EL (cell line): ENCODE measurements at regions not wholly inside any gene's neighbourhood (a gene's known extent, or its start where the extent isn't known, plus 50 kb on each side); places are given as distances from the start of the nearest gene placed in this dataset.

Experiments
- DNase-seq: peaks from one replicate; pipeline ENCODE4 v3.0.0-alpha.2; 2016

GRCh38 chr17:79212149-79213087, 137.8 kb downstream of the ENGASE start:
- DNase-seq, result no peak

GRCh38 chr17:79211061-79211770, 136.6 kb downstream of the ENGASE start:
- no peak for DNase-seq

GRCh38 chr17:79210638-79211037, 136.0 kb downstream of the ENGASE start:
- DNase-seq, result no peak

- no peak for DNase-seq
These were observed 133.3 kb downstream of the ENGASE start for GRCh38 chr17:79207960-79208359.

- peak; percentile 20 for DNase-seq
These were observed 131.1 kb downstream of the ENGASE start for GRCh38 chr17:79205688-79206205.

- no peak for DNase-seq
These were observed 129.6 kb downstream of the ENGASE start for GRCh38 chr17:79204261-79204660.

- DNase-seq, result no peak
These were observed 129.0 kb downstream of the ENGASE start for GRCh38 chr17:79203657-79204056.

GRCh38 chr17:79203016-79203415, 128.4 kb downstream of the ENGASE start:
- no peak for DNase-seq

GRCh38 chr17:79202480-79202879, 127.9 kb downstream of the ENGASE start:
- DNase-seq, result no peak

GRCh38 chr17:79201536-79202227, 127.1 kb downstream of the ENGASE start:
- peak; percentile 60 for DNase-seq

GRCh38 chr17:79201119-79201518, 126.5 kb downstream of the ENGASE start:
- DNase-seq, result no peak

GRCh38 chr17:79196913-79197312, 122.3 kb downstream of the ENGASE start:
- DNase-seq, result no peak

- DNase-seq, result peak; percentile 25
These were observed 118.1 kb downstream of the ENGASE start for GRCh38 chr17:79192503-79193351.

- DNase-seq, result no peak
These were observed 116.8 kb downstream of the ENGASE start for GRCh38 chr17:79191270-79191934.

GRCh38 chr17:79189305-79189704, 114.7 kb downstream of the ENGASE start:
- DNase-seq, result no peak

- no peak for DNase-seq
These were observed 114.1 kb downstream of the ENGASE start for GRCh38 chr17:79188685-79189084.

- DNase-seq, result no peak
These were observed 113.4 kb downstream of the ENGASE start for GRCh38 chr17:79188048-79188447.

GRCh38 chr17:79187186-79187585, 112.6 kb downstream of the ENGASE start:
- DNase-seq, result no peak

- no peak for DNase-seq
These were observed 111.8 kb downstream of the ENGASE start for GRCh38 chr17:79186406-79186805.

- DNase-seq, result no peak
These were observed 111.0 kb downstream of the ENGASE start for GRCh38 chr17:79185671-79186070.

GRCh38 chr17:79184219-79184618, 109.6 kb downstream of the ENGASE start:
- DNase-seq, result no peak
